H1 (cell line): ENCODE measurements at regions not wholly inside any gene's neighbourhood (a gene's known extent, or its start where the extent isn't known, plus 50 kb on each side); places are given as distances from the start of the nearest gene placed in this dataset.

Experiments used
- CTCF ChIA-PET: fragments of 300-600 bp; sonication (Branson Sonifier 250); formaldehyde crosslinking; loops from one replicate; lab custom pipeline; 2021; ENCODE audit not compliant: partially characterized antibody; lab: Charles Lee
- POLR2A ChIA-PET: fragments of 300-600 bp; sonication (Branson Sonifier 250); formaldehyde crosslinking; loops from one replicate; lab custom pipeline; 2021; ENCODE audit warnings: inconsistent platforms; ENCODE audit not compliant: partially characterized antibody; lab: Charles Lee
- DNase-seq, 2 experiments: peaks; one replicate each; pipeline versions ENCODE4 v3.0.0 to v3.0.0-alpha.2; 2010 to 2022; ENCODE audit warnings: low spot score in 2 of 2, low read depth in 1 of 2, mixed read lengths in 1 of 2
- FAIRE-seq: peaks from 2 replicates; lab custom pipeline; 2011; peaks lifted over from hg19 to GRCh38; lab: Jason Lieb, UNC
- H2AFZ ChIP-seq: 2 replicates; pipeline ENCODE4 v1.8.1; 2012; ENCODE audit warnings: low read length, inconsistent platforms
- H2AK5ac ChIP-seq: 2 replicates; pipeline ENCODE4 v1.6.1; 2013; ENCODE audit warnings: low read depth, low read length
- H2BK120ac ChIP-seq: replicated peaks from 2 replicates; pipeline ENCODE3; 2013; ENCODE audit warnings: low read depth, low read length, inconsistent platforms
- H2BK12ac ChIP-seq: 2 replicates; pipeline ENCODE4 v1.6.1; 2013; ENCODE audit warnings: low read depth, low read length
- H2BK15ac ChIP-seq: 2 replicates; pipeline ENCODE4 v1.6.1; 2013; ENCODE audit warnings: low read length
- H2BK20ac ChIP-seq: 2 replicates; pipeline ENCODE4 v1.6.1; 2013; ENCODE audit warnings: low read length
- H2BK5ac ChIP-seq: 2 replicates; pipeline ENCODE4 v1.6.1; 2013; ENCODE audit warnings: low read depth, low read length
- H3K14ac ChIP-seq: 2 replicates; pipeline ENCODE4 v1.6.1; 2013; ENCODE audit warnings: inconsistent platforms; ENCODE audit not compliant: insufficient read length
- H3K18ac ChIP-seq: 2 replicates; pipeline ENCODE4 v1.6.1; 2013; ENCODE audit warnings: low read length; ENCODE audit errors: extremely low read depth
- H3K23ac ChIP-seq: 2 replicates; pipeline ENCODE4 v1.6.1; 2013; ENCODE audit warnings: inconsistent platforms; ENCODE audit not compliant: insufficient read length
- H3K23me2 ChIP-seq: 2 replicates; pipeline ENCODE4 v1.6.1; 2013; ENCODE audit warnings: low read depth, low read length
- H3K27ac ChIP-seq: 2 replicates; pipeline ENCODE4 v1.6.1; 2011; ENCODE audit warnings: low read depth, low read length, inconsistent platforms
- H3K27me3 ChIP-seq, 4 experiments: replicated peaks in 1 of 4; 1 replicate in 1 of 4; 2 replicates in 3 of 4; pipeline versions ENCODE4 v1.6.1 to v1.8.1; 2011 to 2013; ENCODE audit warnings: low read length in 3 of 4, mild to moderate bottlenecking in 3 of 4, inconsistent platforms in 2 of 4, mixed read lengths in 2 of 4, moderate library complexity in 1 of 4; ENCODE audit not compliant: control insufficient read depth in 3 of 4, insufficient read depth in 3 of 4; ENCODE audit errors: extremely low read depth in 1 of 4
- H3K36me3 ChIP-seq, 4 experiments: 2 replicates each; pipeline versions ENCODE4 v1.6.1 to v1.8.1; 2011 to 2013; ENCODE audit warnings: mild to moderate bottlenecking in 4 of 4, low read length in 3 of 4, moderate library complexity in 2 of 4, control low read depth in 1 of 4, inconsistent platforms in 1 of 4; ENCODE audit not compliant: insufficient read depth in 4 of 4, control insufficient read depth in 2 of 4
- H3K4ac ChIP-seq: replicated peaks from 2 replicates; pipeline ENCODE3; 2013; ENCODE audit warnings: low read length, low read depth, mixed read lengths, inconsistent platforms; ENCODE audit not compliant: insufficient read length
- H3K4me1 ChIP-seq, 4 experiments: replicated peaks in 1 of 4; 1 replicate in 1 of 4; 2 replicates in 3 of 4; pipeline versions ENCODE4 v1.6.1 to v1.8.1; 2011 to 2013; ENCODE audit warnings: low read length in 3 of 4, inconsistent platforms in 2 of 4, mixed read lengths in 1 of 4; ENCODE audit not compliant: insufficient read depth in 4 of 4, control insufficient read depth in 3 of 4
- H3K4me2 ChIP-seq, 2 experiments: 2 replicates each; pipeline versions ENCODE4 v1.6.1 to v1.8.1; 2011 to 2013; ENCODE audit warnings: low read depth in 2 of 2, low read length in 2 of 2, control low read depth in 1 of 2, inconsistent platforms in 1 of 2, mild to moderate bottlenecking in 1 of 2; ENCODE audit not compliant: insufficient read depth in 1 of 2
- H3K4me3 ChIP-seq, 4 experiments: fragments of 200-600, 300-600 bp in 1 of 4; sonication (generic), shearing (Covaris generic), sonication (Bioruptor Twin) in 1 of 4; 2 replicates each; pipeline versions ENCODE4 v1.5.1 to v1.8.1; 2011 to 2016; ENCODE audit warnings: low read length in 4 of 4, low read depth in 3 of 4, control low read depth in 2 of 4, inconsistent platforms in 2 of 4, mild to moderate bottlenecking in 2 of 4, mixed read lengths in 1 of 4, moderate library complexity in 1 of 4; ENCODE audit not compliant: insufficient read depth in 2 of 4; ENCODE audit errors: extremely low read depth in 1 of 4
- H3K56ac ChIP-seq: replicated peaks from 2 replicates; pipeline ENCODE3; 2013; ENCODE audit warnings: low read depth, mild to moderate bottlenecking, mixed read lengths, low read length, inconsistent platforms; ENCODE audit not compliant: insufficient read length
- H3K79me1 ChIP-seq: 2 replicates; pipeline ENCODE4 v1.6.1; 2013; ENCODE audit warnings: low read depth, low read length, control low read depth
- H3K79me2 ChIP-seq, 2 experiments: 2 replicates each; pipeline versions ENCODE4 v1.6.1 to v1.8.1; 2012 to 2013; ENCODE audit warnings: low read length in 2 of 2, mild to moderate bottlenecking in 2 of 2, inconsistent platforms in 1 of 2; ENCODE audit not compliant: insufficient read depth in 2 of 2, control insufficient read depth in 1 of 2
- H3K9ac ChIP-seq, 4 experiments: replicated peaks in 1 of 4; 1 replicate in 1 of 4; 2 replicates in 3 of 4; pipeline versions ENCODE4 v1.6.1 to v1.8.1; 2011 to 2013; ENCODE audit warnings: low read depth in 3 of 4, low read length in 3 of 4, control low read depth in 2 of 4, mild to moderate bottlenecking in 2 of 4, moderate library complexity in 2 of 4, inconsistent platforms in 1 of 4; ENCODE audit errors: extremely low read depth in 1 of 4
- H3K9me3 ChIP-seq, 2 experiments: 2 replicates each; pipeline versions ENCODE4 v1.6.1 to v1.8.1; 2012 to 2013; ENCODE audit warnings: mild to moderate bottlenecking in 2 of 2, moderate library complexity in 2 of 2, control low read depth in 1 of 2, inconsistent platforms in 1 of 2, low read depth in 1 of 2, low read length in 1 of 2, mixed read lengths in 1 of 2; ENCODE audit not compliant: insufficient read depth in 2 of 2
- H4K20me1 ChIP-seq, 2 experiments: replicated peaks in 1 of 2; 2 replicates each; pipeline versions ENCODE3 to v1.8.1; 2011 to 2013; ENCODE audit warnings: inconsistent platforms in 2 of 2, low read length in 2 of 2, mild to moderate bottlenecking in 1 of 2; ENCODE audit not compliant: insufficient read depth in 2 of 2, control insufficient read depth in 1 of 2
- H4K5ac ChIP-seq: 2 replicates; pipeline ENCODE4 v1.6.1; 2013; ENCODE audit warnings: low read length, low read depth, mixed read lengths, inconsistent platforms; ENCODE audit not compliant: insufficient read length
- H4K8ac ChIP-seq: 2 replicates; pipeline ENCODE4 v1.8.0; 2013; ENCODE audit warnings: mild to moderate bottlenecking, moderate library complexity, low read length, inconsistent platforms; ENCODE audit not compliant: insufficient read depth; ENCODE audit errors: extremely low read depth
- H4K91ac ChIP-seq: replicated peaks from 2 replicates; pipeline ENCODE3; 2013; ENCODE audit warnings: low read length, mixed read lengths, inconsistent platforms; ENCODE audit not compliant: insufficient read length
- BACH1 ChIP-seq: IDR thresholded peaks from 2 replicates; pipeline ENCODE4 v1.6.1; 2012; ENCODE audit warnings: low read length, improper control_type of control experiment
- CBX8 ChIP-seq: fragments of 300-800, 300-1000 bp; sonication (generic); IDR thresholded peaks from 2 replicates; pipeline ENCODE4 v1.7.1; 2016; ENCODE audit warnings: low read depth, low read length, borderline replicate concordance
- FOSL1 ChIP-seq: IDR thresholded peaks from 2 replicates; pipeline ENCODE4 v1.6.1; 2011; ENCODE audit warnings: mild to moderate bottlenecking, low read depth, low read length, moderate library complexity; ENCODE audit not compliant: insufficient read depth
- POLR2AphosphoS5 ChIP-seq: IDR thresholded peaks from 2 replicates; pipeline ENCODE4 v1.6.1; 2011; ENCODE audit warnings: low read depth, low read length
- RNF2 ChIP-seq: fragments of 200-900, 300-1000 bp; sonication (generic); IDR thresholded peaks from 2 replicates; pipeline ENCODE4 v1.7.1; 2016; ENCODE audit warnings: borderline replicate concordance, low read depth, mild to moderate bottlenecking, antibody characterized with exemption, low read length; ENCODE audit not compliant: poor library complexity, severe bottlenecking; ENCODE audit errors: missing control alignments
- TCF12 ChIP-seq: IDR thresholded peaks from 2 replicates; pipeline ENCODE4 v1.6.1; 2011; ENCODE audit warnings: low read depth, mild to moderate bottlenecking, low read length
- WGBS, 2 experiments: shearing (Covaris generic) in 1 of 2; methylation state at CpG; one replicate each; pipeline versions ENCODE4 v1.1.6 to v1.1.7; 2013 to 2015; ENCODE audit warnings: low lambda C conversion rate in 2 of 2, mixed read lengths in 2 of 2, inconsistent platforms in 1 of 2, low coverage in 1 of 2, missing lambda C conversion rate in 1 of 2; ENCODE audit not compliant: insufficient replicate concordance in 2 of 2, insufficient coverage in 1 of 2, insufficient read length in 1 of 2; ENCODE audit errors: extremely low coverage in 1 of 2, missing lambda C conversion rate in 1 of 2; 5-methylcytosine and 5-hydroxymethylcytosine counted together
- TF ChIP-seq, protein P1 (sequence below): IDR thresholded peaks from 2 replicates; pipeline ENCODE4 v1.6.1; 2011; ENCODE audit warnings: low read length, improper control_type of control experiment

DNA sequence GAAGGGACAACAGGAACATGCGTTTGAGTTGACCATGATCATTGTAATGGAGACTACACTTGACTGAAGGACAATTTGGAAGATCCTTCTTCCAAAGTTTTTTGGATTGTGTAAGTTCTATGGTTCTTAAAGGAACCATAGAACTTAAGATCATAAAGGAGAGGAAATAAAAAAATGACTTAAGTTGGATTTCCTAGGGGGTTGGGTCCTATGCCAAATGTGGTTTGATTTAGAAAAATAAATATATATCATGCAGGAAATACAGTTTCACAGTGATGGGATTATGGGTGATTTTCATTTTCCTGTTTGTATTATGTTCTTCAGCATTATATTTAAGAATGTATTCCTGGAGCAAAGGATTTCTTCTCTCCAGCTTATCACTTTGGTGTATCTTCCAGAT, 305.5 kb upstream of the DPH6 start:
- Histone ChIP-seq H4K8ac (no peak overlapping the region), H3K18ac (no peak overlapping the region), H3K9me3 (no peaks in the 10 kb centered on the region), H3K4me1 (no peaks in the 10 kb centered on the region), H2AK5ac (no peak overlapping the region), H3K4ac (no peak overlapping the region), H4K5ac (no peak overlapping the region), H3K9ac (no peak overlapping the region), H4K20me1 (no peaks in the 10 kb centered on the region), H3K14ac (no peak overlapping the region), H3K27me3 (no peaks in the 10 kb centered on the region), H3K23me2 (no peaks in the 10 kb centered on the region), H3K79me1 (no peaks in the 10 kb centered on the region), H4K91ac (no peak overlapping the region), H3K56ac (no peak overlapping the region), H3K79me2 (no peaks in the 10 kb centered on the region), H3K4me3 (no peak overlapping the region), H2BK120ac (no peak overlapping the region), H3K27ac (no peak overlapping the region), H2BK5ac (no peak overlapping the region), H3K4me2 (no peak overlapping the region), H2BK12ac (no peak overlapping the region), H3K23ac (no peak overlapping the region), H2BK20ac (no peak overlapping the region), H2BK15ac (no peak overlapping the region), H3K36me3 (no peaks in the 10 kb centered on the region), H2AFZ (no peak overlapping the region)
- ChIA-PET CTCF (interaction anchor here (0.6 kb wide), 1 partner anchor 825 kb away, joined by 6 read pairs; no protein-coding TSS in a partner anchor), POLR2A (no interaction called here)
- FAIRE-seq: no peak
- DNase-seq: no peak
- WGBS, 2 experiments: 93% methylated on average over 1 of the region's 1 CpG; no CpG with 5 or more reads in 1 of the 2 experiments
- TF ChIP-seq BACH1 (no peak), TCF12 (no peak), CBX8 (no peak), POLR2AphosphoS5 (no peak), FOSL1 (no peak), RNF2 (no peak)
- TF ChIP-seq, protein P1, sequence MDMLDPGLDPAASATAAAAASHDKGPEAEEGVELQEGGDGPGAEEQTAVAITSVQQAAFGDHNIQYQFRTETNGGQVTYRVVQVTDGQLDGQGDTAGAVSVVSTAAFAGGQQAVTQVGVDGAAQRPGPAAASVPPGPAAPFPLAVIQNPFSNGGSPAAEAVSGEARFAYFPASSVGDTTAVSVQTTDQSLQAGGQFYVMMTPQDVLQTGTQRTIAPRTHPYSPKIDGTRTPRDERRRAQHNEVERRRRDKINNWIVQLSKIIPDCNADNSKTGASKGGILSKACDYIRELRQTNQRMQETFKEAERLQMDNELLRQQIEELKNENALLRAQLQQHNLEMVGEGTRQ: no peak
